ENCODE measurements at regions not wholly inside any gene's neighbourhood (a gene's known extent, or its start where the extent isn't known, plus 50 kb on each side); places are given as distances from the start of the nearest gene placed in this dataset.

- TF ChIP-seq CTCF (conservative IDR thresholded peaks at IDR 0.05; ENCODE audit: low read length) (no peak), EZH2phosphoT487 (IDR thresholded peaks at IDR 0.05; ENCODE audit: borderline replicate concordance) (no peak)
Observed at GRCh38 chr13:59330764-59331163, 833.0 kb downstream of the DIAPH3 start.
